HG02678 (cell line): ENCODE measurements at regions not wholly inside any gene's neighbourhood (a gene's known extent, or its start where the extent isn't known, plus 50 kb on each side); places are given as distances from the start of the nearest gene placed in this dataset.
"Not testable (repeated sequence)": the region's sequence is repeated elsewhere in the genome, so short reads cannot be mapped to it uniquely, and the experiment has no call there.

ENCODE experiments used
- ATAC-seq: cut with Tn5 transposase; IDR thresholded peaks from one replicate; pipeline ENCODE4 v1.9.1; 2021; ENCODE audit warnings: mild to moderate bottlenecking, moderate library complexity; ENCODE audit not compliant: unreplicated experiment

DNA sequence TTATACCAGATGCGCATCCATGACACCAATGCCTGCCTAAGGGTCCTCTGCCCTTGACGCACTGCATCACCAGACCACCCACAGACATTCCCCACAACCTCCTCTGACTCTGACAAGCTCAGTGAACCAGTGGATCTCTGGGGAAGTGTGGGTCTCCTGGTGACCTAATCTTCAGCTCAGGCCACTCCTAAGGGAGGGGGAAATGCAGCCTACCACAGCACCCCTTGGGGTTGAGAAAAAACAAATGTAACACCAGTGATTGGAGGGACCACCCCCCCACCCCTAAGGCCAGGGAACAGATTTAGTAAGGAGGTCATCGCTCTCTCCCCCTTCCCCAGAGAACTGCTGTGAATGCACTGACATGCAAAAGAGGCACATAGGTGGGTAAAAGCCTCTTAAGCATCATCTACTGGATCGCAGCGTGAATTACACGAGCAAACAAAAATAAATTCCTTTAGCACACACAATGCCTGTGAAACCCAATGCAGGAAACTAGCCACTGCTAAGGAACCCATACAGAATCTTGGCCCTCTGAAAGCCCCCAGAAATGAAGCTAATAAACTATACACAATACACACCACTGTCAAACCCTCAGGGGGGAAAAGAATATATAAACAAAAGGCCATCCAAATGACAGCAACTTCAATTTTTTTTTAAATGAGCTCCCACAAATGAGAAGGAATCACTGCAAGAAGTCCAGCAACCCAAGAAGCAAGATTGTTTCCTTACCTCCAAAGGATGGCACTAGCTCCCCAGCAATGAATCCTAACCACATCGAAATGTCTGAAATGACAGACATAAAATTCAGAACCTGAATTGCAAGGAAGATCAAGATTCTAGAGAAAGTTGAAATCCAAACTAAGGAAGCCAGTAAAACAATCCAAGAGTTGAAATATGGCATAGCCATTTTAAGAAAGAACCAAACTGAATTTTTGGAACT lies 513.7 kb upstream of the PTGER4 start:
- ATAC-seq: no peak

GRCh38 chr5:40165106-40165788 lies 514.5 kb upstream of the PTGER4 start:
- no peak for ATAC-seq

- ATAC-seq: no peak
These were observed 519.3 kb upstream of the PTGER4 start for GRCh38 chr5:40160435-40160834.

- ATAC-seq: no peak
These were observed 525.5 kb upstream of the PTGER4 start for GRCh38 chr5:40154194-40154593.

- ATAC-seq: no peak
These were observed 528.8 kb upstream of the PTGER4 start for GRCh38 chr5:40150896-40151295.

GRCh38 chr5:40141896-40142295 lies 537.8 kb upstream of the PTGER4 start:
- ATAC-seq: no peak

- no peak for ATAC-seq
These were observed 538.3 kb upstream of the PTGER4 start for GRCh38 chr5:40141418-40141817.

DNA sequence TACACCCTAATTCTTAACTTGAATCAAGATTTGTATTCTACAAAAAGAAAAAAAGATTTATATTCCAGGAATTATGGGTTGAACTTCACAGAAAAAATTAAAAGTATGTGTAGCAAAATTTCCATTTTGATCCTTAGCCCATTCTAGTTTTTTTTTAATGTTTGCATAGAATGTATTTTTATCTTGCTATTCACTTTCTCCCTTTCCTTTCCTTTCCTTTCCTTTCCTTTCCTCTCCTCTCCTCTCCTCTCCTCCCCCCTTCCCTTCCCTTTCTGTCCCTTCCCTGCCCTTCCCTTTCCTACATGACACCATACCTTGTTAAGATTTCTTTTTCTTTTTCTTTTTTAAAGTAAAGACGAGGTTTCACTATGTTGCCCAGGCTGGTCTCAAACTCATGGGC lies 542.5 kb upstream of the PTGER4 start:
- no peak for ATAC-seq

DNA sequence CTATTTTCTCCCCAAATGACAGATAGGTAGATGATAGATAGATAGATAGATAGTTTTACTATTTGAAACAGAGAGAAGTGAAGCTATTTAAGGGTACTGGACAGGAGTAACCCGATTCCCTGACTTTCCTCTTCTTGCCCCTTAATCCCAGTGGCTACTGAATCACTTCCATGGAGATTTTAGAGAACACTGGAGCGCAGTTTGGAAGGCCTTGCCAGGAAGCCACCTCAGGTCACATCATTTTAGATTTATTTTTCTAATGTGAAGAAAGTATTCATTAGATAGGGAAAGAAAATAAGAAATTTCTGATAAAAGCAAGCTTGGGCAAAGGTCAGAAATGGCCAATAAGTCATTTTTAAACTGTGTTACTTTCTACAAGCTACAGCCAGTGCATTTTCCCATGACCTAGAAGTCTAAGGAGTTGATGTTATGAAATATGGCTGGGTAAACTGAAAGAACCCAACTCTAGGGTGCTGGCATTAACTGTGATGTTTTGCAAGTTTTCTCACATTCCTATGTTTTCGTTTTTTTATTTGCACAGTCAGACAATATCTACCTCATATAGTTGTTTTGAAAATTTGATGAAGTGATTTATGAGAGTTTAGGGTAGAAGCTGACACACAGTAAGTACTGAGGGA lies 544.7 kb upstream of the PTGER4 start:
- ATAC-seq: no peak

DNA sequence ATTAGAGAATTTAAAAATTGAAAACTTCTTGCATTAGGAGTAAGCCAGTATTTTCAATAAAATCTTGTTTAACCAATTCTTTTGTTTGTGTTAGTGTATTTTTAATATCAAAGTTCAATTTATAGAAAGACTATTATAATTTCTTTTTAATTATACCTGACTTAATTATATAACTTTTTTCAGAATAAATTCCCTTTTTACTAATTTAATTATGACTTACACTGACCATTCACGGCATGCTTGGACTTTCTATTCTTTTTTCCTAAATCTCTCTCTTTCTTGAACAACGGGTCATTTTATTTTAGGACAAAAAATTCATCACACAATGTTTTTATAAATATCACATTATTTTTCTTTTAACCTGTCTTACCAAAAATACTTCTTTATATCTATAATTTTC lies 555.3 kb upstream of the PTGER4 start:
- ATAC-seq: no peak

GRCh38 chr5:40121236-40121635 lies 558.5 kb upstream of the PTGER4 start:
- no peak for ATAC-seq

- no peak for ATAC-seq
These were observed 566.8 kb upstream of the PTGER4 start for GRCh38 chr5:40112875-40113274.

GRCh38 chr5:40111036-40111435 lies 568.7 kb upstream of the PTGER4 start:
- ATAC-seq: not testable (repeated sequence)

DNA sequence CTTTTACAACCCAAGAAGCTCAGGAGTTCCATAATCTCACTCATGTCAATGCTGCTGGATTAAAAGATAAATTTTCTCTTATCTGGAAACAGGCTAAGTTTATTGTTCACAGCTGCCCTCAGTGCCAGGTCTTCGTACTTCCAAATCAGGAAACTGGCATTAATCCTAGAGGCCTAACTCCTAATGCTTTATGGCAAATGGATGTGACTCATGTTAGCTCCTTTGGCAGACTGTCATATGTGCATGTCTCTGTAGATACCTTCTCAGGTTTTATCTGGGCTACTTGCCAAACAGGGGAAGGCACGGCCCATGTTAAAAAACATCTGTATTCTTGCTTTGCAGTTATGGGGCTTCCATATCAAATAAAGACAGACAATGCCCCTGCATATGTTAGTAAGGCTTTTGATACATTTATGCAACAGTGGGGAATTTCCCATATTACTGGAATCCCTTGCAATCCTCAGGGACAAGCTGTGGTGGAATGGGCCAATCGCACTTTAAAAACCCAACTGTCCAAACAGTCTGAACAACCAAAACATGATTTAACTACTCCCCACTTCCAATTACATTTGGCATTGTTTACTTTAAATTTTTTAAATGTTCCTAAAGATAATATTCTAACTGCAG lies 570.8 kb upstream of the PTGER4 start:
- ATAC-seq: not testable (repeated sequence)

DNA sequence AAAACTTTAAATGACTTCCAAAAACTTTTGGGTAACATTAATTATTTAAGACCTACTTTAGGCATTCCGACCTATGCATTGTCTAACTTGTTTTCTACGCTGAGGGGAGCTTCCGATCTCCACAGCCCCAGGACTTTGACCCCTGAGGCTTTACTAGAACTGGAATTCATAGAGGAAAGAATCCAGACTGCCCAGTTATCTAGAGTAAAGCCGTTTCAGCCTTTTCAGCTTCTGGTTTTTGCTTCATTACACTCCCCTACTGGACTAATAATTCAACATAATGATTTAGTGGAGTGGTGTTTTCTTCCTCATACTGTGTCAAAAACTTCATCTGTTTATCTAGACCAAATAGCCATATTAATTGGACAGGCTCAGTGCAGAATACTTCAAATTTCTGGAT lies 571.9 kb upstream of the PTGER4 start:
- not testable (repeated sequence) for ATAC-seq

DNA sequence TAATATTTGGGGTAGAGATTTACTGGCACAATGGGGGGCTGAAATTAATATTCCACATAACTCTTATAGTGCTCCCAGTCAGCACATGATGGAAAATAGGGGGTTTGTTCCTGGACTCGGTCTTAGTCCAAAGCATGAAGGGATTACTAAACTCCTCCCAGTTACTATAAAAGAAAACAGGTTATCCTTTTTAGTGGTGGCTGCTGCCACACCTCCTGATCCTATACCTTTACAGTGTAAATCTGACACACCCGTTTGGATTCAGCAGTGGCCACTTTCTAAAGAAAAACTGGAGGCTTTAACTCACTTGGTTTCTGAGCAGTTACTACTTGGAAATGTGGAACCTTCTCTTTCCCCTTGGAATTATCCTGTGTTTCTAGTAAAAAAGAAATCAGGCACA lies 572.9 kb upstream of the PTGER4 start:
- no peak for ATAC-seq

DNA sequence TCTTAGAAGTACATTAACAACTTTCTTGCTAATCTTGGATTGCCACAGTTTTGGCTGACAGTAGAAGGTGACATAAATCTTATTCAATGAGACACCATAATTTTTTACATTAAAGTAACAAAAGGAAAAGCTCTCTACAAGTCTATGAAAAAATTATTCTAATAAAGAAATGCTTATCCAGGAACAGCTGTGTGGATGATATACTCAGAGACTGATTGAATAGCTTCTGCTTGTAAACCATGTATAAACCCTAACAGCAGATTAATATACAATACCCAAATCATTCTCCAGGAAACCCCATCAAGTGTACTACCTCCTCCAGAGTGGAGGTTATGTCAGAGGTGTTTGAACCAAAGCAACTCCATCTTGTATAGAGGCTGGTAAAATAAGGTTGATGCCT lies 581.4 kb upstream of the PTGER4 start:
- ATAC-seq: no peak

DNA sequence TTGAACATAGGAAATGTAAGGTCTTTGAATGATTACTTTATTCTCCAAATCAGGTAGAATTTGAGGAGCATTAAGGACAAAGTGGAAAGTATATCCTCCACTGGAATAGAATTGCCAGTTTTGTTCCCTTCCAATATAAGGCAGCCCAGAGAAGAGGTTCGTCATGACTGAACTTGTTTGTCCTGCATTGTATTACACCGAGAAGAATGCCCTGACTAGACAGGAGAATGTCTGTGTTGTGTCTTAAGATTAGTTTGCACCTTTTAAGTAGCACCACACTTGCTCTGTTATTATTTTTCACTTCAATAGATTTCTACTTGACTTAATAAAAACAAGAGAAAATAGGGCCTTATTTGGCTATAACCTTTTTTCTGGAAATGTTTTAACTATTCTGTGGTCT lies 586.2 kb upstream of the PTGER4 start:
- no peak for ATAC-seq

GRCh38 chr5:40089269-40089668 lies 590.4 kb upstream of the PTGER4 start:
- no peak for ATAC-seq

GRCh38 chr5:40084614-40085013 lies 595.1 kb upstream of the PTGER4 start:
- ATAC-seq: no peak

DNA sequence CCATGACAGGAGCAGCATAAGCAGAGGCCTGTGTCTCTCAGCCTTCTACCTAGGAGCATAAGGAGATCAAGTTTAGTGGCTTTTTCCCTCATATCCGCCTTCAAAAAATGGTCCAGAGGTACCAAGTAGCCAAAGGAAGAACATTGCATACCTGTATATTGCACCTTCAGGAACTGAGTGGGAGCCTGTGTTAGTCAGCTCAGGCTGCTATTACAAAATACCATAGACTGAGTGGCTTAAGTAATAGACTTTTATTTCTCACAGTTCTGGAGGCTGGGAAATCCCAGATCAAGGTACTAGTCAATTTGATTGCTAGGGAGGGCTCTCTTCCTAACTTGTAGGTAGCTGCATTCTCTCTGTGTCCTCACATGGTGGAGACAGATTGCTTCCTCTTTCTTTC lies 597.4 kb upstream of the PTGER4 start:
- no peak for ATAC-seq
